ENCODE measurements at regions not wholly inside any gene's neighbourhood (a gene's known extent, or its start where the extent isn't known, plus 50 kb on each side); places are given as distances from the start of the nearest gene placed in this dataset.

- intact Hi-C loops (cut with DNase I) = no loop called here
- no peak overlapping the region for H3K4me3 ChIP-seq
- TF ChIP-seq CTCF (IDR thresholded peaks at IDR 0.05) = no peak
Measured at GRCh38 chr11:90744169-90744568, 521.3 kb upstream of the CHORDC1 start.

GRCh38 chr11:90738799-90739198 is 516.0 kb upstream of the CHORDC1 start:
- Histone ChIP-seq H3K4me1 (no peaks in the 10 kb centered on the region), H3K36me3 (no peaks in the 10 kb centered on the region), H3K9me3 (no peaks in the 10 kb centered on the region), H3K27ac (no peak overlapping the region), H3K27me3 (no peaks in the 10 kb centered on the region), H3K9ac (ENCODE audit: low read depth in 2 of 2, low read length in 2 of 2) (no peak overlapping the region), H3K4me3 (no peak overlapping the region)
- TF ChIP-seq CTCF (IDR thresholded peaks at IDR 0.05) = no peak
- intact Hi-C loops (cut with DNase I) = no loop called here
- DNase-seq = no peak

More at GRCh38 chr11:90744169-90744568, 521.3 kb upstream of the CHORDC1 start:
- H3K27me3 ChIP-seq = no peaks in the 10 kb centered on the region
- H3K9ac ChIP-seq (ENCODE audit: low read depth in 2 of 2, low read length in 2 of 2) = no peak overlapping the region
- no peak overlapping the region for H3K27ac ChIP-seq
- no peaks in the 10 kb centered on the region for H3K4me1 ChIP-seq
- H3K9me3 ChIP-seq = no peaks in the 10 kb centered on the region
- DNase-seq = no peak
- no peaks in the 10 kb centered on the region for H3K36me3 ChIP-seq

GRCh38 chr11:90737444-90738050 is 514.7 kb upstream of the CHORDC1 start:
- H3K36me3 ChIP-seq = no peaks in the 10 kb centered on the region
- DNase-seq = no peak
- H3K27ac ChIP-seq = no peak overlapping the region
- no peak overlapping the region for H3K9ac ChIP-seq (ENCODE audit: low read depth in 2 of 2, low read length in 2 of 2)
- H3K4me3 ChIP-seq = no peak overlapping the region
- H3K4me1 ChIP-seq = no peaks in the 10 kb centered on the region
- no peak for TF ChIP-seq CTCF (IDR thresholded peaks at IDR 0.05)
- H3K27me3 ChIP-seq = no peaks in the 10 kb centered on the region
- H3K9me3 ChIP-seq = no peaks in the 10 kb centered on the region
- intact Hi-C loops (cut with DNase I) = no loop called here

- no peak overlapping the region for H3K4me3 ChIP-seq
- H3K27me3 ChIP-seq = no peaks in the 10 kb centered on the region
- H3K36me3 ChIP-seq = no peaks in the 10 kb centered on the region
- no peak for DNase-seq
- H3K27ac ChIP-seq = no peak overlapping the region
- no peaks in the 10 kb centered on the region for H3K4me1 ChIP-seq
- no peak overlapping the region for H3K9ac ChIP-seq (ENCODE audit: low read depth in 2 of 2, low read length in 2 of 2)
- no peaks in the 10 kb centered on the region for H3K9me3 ChIP-seq
- TF ChIP-seq CTCF (IDR thresholded peaks at IDR 0.05) = no peak
- intact Hi-C loops (cut with DNase I) = no loop called here
Measured at GRCh38 chr11:90732486-90732885, 509.6 kb upstream of the CHORDC1 start.

- DNase-seq = no peak
- no peaks in the 10 kb centered on the region for H3K9me3 ChIP-seq
- H3K36me3 ChIP-seq = no peaks in the 10 kb centered on the region
- no peak overlapping the region for H3K9ac ChIP-seq (ENCODE audit: low read depth in 2 of 2, low read length in 2 of 2)
- intact Hi-C loops (cut with DNase I) = no loop called here
- no peak overlapping the region for H3K27ac ChIP-seq
- no peaks in the 10 kb centered on the region for H3K4me1 ChIP-seq
- no peak for TF ChIP-seq CTCF (IDR thresholded peaks at IDR 0.05)
- H3K27me3 ChIP-seq = no peaks in the 10 kb centered on the region
- H3K4me3 ChIP-seq = no peak overlapping the region
Measured at GRCh38 chr11:90723475-90723874, 500.6 kb upstream of the CHORDC1 start.
